Hepatocyte (in vitro differentiated cells): ENCODE measurements at regions not wholly inside any gene's neighbourhood (a gene's known extent, or its start where the extent isn't known, plus 50 kb on each side); places are given as distances from the start of the nearest gene placed in this dataset.

Experiments
- DNase-seq: peaks from one replicate; pipeline ENCODE4 v3.0.0-alpha.2; 2016; ENCODE audit warnings: low spot score
- H2AFZ ChIP-seq: fragments of 200-600 bp; sonication (generic); 2 replicates; pipeline ENCODE4 v1.6.0; 2016; ENCODE audit warnings: antibody characterized with exemption, mild to moderate bottlenecking
- H3K27ac ChIP-seq: fragments of 200-600 bp; sonication (generic); 2 replicates; pipeline ENCODE4 v1.5.1; 2016; ENCODE audit warnings: mild to moderate bottlenecking
- H3K27me3 ChIP-seq: fragments of 200-600 bp; sonication (generic); 2 replicates; pipeline ENCODE4 v1.6.1; 2016
- H3K36me3 ChIP-seq: fragments of 200-600 bp; sonication (generic); replicated peaks from 2 replicates; pipeline ENCODE4 v1.5.1; 2016; ENCODE audit warnings: low read depth; ENCODE audit not compliant: insufficient read depth
- H3K4me1 ChIP-seq: fragments of 200-600 bp; sonication (generic); 2 replicates; pipeline ENCODE4 v1.5.1; 2016; ENCODE audit warnings: mild to moderate bottlenecking, moderate library complexity; ENCODE audit not compliant: insufficient read depth
- H3K4me2 ChIP-seq: fragments of 200-600 bp; sonication (generic); 2 replicates; pipeline ENCODE4 v1.6.0; 2016
- H3K4me3 ChIP-seq: fragments of 200-600 bp; sonication (generic); 2 replicates; pipeline ENCODE4 v1.5.1; 2016; ENCODE audit warnings: mild to moderate bottlenecking
- H3K79me2 ChIP-seq: fragments of 200-600 bp; sonication (generic); 2 replicates; pipeline ENCODE4 v1.6.0; 2017; ENCODE audit warnings: mild to moderate bottlenecking
- H3K9me2 ChIP-seq: fragments of 200-600 bp; sonication (generic); replicated peaks from 2 replicates; pipeline ENCODE4 v1.6.0; 2017; ENCODE audit warnings: mild to moderate bottlenecking; ENCODE audit not compliant: insufficient read depth
- H3K9me3 ChIP-seq: fragments of 200-600 bp; sonication (generic); 2 replicates; pipeline ENCODE4 v1.5.1; 2016; ENCODE audit warnings: low read depth, mild to moderate bottlenecking
- H4K20me1 ChIP-seq: fragments of 200-600 bp; sonication (generic); 2 replicates; pipeline ENCODE4 v1.6.0; 2016; ENCODE audit warnings: mild to moderate bottlenecking; ENCODE audit not compliant: insufficient read depth, poor library complexity, severe bottlenecking
- EZH2 ChIP-seq: fragments of 200-600 bp; sonication (generic); IDR thresholded peaks from 2 replicates; pipeline ENCODE4 v1.6.1; 2016; ENCODE audit warnings: antibody characterized with exemption, mild to moderate bottlenecking, borderline replicate concordance
- EZH2phosphoT487 ChIP-seq: fragments of 200-600 bp; sonication (generic); IDR thresholded peaks from one replicate; pipeline ENCODE4 v1.6.1; 2018; ENCODE audit warnings: antibody characterized with exemption, mild to moderate bottlenecking, low read depth, moderate library complexity; ENCODE audit not compliant: unreplicated experiment, severe bottlenecking
- WGBS: methylation state at CpG from one replicate; pipeline ENCODE4 v1.1.6; 2016; ENCODE audit warnings: low lambda C conversion rate; ENCODE audit errors: missing lambda C conversion rate; 5-methylcytosine and 5-hydroxymethylcytosine counted together
- TF ChIP-seq, protein P1 (sequence below): fragments of 200-600 bp; sonication (generic); IDR thresholded peaks from 2 replicates; pipeline ENCODE4 v1.5.1; 2016; ENCODE audit warnings: antibody characterized with exemption, mild to moderate bottlenecking; ENCODE audit not compliant: poor library complexity

DNA sequence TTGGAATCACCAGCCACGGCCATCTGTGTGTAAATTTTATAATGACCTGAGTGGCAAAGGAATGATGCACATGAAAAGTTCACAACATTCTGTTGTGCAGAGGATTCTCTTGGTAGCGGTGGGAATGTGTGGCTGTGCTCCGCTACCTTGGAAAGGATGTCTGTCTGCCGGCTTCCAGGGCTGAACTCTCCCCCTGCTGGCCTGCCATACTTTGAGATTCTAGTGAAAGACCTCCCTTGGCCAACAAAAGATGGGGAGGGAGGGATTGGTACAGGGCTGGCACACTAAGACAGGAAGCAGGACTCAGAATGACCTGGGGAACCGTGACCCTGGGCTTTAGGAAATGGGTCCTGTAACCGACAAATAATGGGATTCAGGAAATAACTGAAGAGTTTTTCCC, 194.5 kb upstream of the PLD5 start:
- Histone ChIP-seq H3K9me3 (no peaks in the 10 kb centered on the region), H4K20me1 (no peaks in the 10 kb centered on the region), H2AFZ (no peak overlapping the region), H3K4me2 (no peak overlapping the region), H3K4me1 (no peaks in the 10 kb centered on the region), H3K27ac (no peak overlapping the region), H3K9me2 (no peaks in the 10 kb centered on the region), H3K4me3 (no peak overlapping the region), H3K27me3 (no peaks in the 10 kb centered on the region), H3K36me3 (no peaks in the 10 kb centered on the region), H3K79me2 (no peaks in the 10 kb centered on the region)
- no peak for DNase-seq
- 85% methylated on average over 6 of the region's 6 CpGs for WGBS
- TF ChIP-seq, protein P1, sequence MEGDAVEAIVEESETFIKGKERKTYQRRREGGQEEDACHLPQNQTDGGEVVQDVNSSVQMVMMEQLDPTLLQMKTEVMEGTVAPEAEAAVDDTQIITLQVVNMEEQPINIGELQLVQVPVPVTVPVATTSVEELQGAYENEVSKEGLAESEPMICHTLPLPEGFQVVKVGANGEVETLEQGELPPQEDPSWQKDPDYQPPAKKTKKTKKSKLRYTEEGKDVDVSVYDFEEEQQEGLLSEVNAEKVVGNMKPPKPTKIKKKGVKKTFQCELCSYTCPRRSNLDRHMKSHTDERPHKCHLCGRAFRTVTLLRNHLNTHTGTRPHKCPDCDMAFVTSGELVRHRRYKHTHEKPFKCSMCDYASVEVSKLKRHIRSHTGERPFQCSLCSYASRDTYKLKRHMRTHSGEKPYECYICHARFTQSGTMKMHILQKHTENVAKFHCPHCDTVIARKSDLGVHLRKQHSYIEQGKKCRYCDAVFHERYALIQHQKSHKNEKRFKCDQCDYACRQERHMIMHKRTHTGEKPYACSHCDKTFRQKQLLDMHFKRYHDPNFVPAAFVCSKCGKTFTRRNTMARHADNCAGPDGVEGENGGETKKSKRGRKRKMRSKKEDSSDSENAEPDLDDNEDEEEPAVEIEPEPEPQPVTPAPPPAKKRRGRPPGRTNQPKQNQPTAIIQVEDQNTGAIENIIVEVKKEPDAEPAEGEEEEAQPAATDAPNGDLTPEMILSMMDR: no peak
- TF ChIP-seq EZH2: no peak
- no peak for TF ChIP-seq EZH2phosphoT487

DNA sequence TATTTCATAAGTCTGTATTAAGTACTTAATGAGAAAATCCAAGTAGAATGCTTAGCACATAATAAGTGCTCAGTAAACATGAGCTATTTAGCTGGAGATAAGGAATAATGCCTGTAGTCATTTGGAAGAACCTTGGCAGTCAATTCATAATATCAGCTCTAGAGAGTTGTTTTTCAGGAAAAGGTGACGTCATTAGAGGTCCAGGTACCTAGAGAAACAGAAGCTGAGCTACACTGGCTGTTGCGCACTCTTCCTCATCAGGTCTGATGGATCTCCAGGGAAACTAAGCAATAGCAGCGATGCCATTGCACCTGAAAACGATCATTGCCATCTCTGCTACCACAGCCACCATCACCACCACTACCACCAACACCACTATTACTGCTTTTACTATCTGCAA, 187.8 kb upstream of the PLD5 start:
- TF ChIP-seq, protein P1: no peak
- TF ChIP-seq EZH2: no peak
- no peak for TF ChIP-seq EZH2phosphoT487
- Histone ChIP-seq H3K4me2 (no peak overlapping the region), H2AFZ (no peak overlapping the region), H3K9me3 (no peaks in the 10 kb centered on the region), H3K9me2 (no peaks in the 10 kb centered on the region), H3K79me2 (no peaks in the 10 kb centered on the region), H4K20me1 (no peaks in the 10 kb centered on the region), H3K27me3 (no peaks in the 10 kb centered on the region), H3K36me3 (no peaks in the 10 kb centered on the region), H3K27ac (no peak overlapping the region), H3K4me1 (no peaks in the 10 kb centered on the region), H3K4me3 (no peak overlapping the region)
- DNase-seq: no peak
- 77% methylated on average over 4 of the region's 4 CpGs for WGBS

DNA sequence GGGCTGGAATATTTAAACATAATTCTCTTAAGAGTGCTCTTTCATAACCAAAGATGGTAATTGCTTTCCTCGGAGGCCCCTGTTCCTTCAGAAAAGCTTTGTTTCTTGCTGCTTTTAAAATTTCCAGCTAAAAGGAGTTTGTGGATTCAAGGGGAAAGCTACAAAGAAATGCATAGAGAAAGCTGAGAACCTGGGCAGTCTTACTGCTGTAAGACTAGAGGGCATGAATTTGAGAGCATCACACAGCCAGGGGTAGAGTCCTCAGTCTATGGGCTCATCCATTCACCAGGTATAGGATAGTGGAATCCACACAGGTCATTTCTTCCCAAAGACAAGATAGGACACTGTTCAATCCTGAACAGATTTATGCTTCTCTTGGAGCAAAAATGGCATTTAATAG, 186.3 kb upstream of the PLD5 start:
- H3K9me3 ChIP-seq: no peaks in the 10 kb centered on the region
- no peak overlapping the region for H2AFZ ChIP-seq
- DNase-seq: no peak
- no peak overlapping the region for H3K27ac ChIP-seq
- H4K20me1 ChIP-seq: no peaks in the 10 kb centered on the region
- no peaks in the 10 kb centered on the region for H3K36me3 ChIP-seq
- H3K79me2 ChIP-seq: no peaks in the 10 kb centered on the region
- no peaks in the 10 kb centered on the region for H3K9me2 ChIP-seq
- TF ChIP-seq EZH2 (no peak), EZH2phosphoT487 (no peak)
- TF ChIP-seq, protein P1: no peak
- no peak overlapping the region for H3K4me2 ChIP-seq
- H3K27me3 ChIP-seq: no peaks in the 10 kb centered on the region
- 48% methylated on average over 1 of the region's 1 CpG for WGBS
- no peaks in the 10 kb centered on the region for H3K4me1 ChIP-seq
- no peak overlapping the region for H3K4me3 ChIP-seq

DNA sequence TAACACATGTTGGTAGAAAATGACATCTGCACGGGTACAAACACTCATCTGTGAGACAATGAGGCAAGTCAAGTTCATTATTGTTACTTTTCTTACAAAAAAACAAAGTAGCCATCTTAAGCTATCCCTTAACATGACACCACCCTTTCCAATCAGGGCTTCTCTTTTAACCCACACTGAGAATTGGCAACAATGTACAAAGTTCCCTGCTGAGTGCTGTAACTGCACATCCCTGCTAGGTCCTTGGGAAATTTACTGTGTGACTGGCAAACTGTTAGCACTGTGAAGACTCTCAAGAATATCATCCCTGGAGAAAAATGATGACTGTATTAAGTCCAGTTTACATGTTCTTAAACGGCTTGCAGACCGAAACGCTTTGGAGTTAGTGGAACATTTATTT, 185.8 kb upstream of the PLD5 start:
- Histone ChIP-seq H3K4me2 (no peak overlapping the region), H3K4me1 (no peaks in the 10 kb centered on the region)
- 66% methylated on average over 4 of the region's 4 CpGs for WGBS

More for the DNA sequence above, 185.8 kb upstream of the PLD5 start:
- no peak for DNase-seq
- Histone ChIP-seq H3K36me3 (no peaks in the 10 kb centered on the region), H3K9me2 (no peaks in the 10 kb centered on the region), H4K20me1 (no peaks in the 10 kb centered on the region), H3K27me3 (no peaks in the 10 kb centered on the region), H3K4me3 (no peak overlapping the region), H3K27ac (no peak overlapping the region), H3K79me2 (no peaks in the 10 kb centered on the region), H3K9me3 (no peaks in the 10 kb centered on the region), H2AFZ (no peak overlapping the region)
- TF ChIP-seq EZH2phosphoT487 (no peak), EZH2 (no peak)
- TF ChIP-seq, protein P1: no peak
